Inferior parietal cortex (tissue), 1 donor: ENCODE measurements at regions not wholly inside any gene's neighbourhood (a gene's known extent, or its start where the extent isn't known, plus 50 kb on each side); places are given as distances from the start of the nearest gene placed in this dataset.
"Not testable (repeated sequence)": the region's sequence is repeated elsewhere in the genome, so short reads cannot be mapped to it uniquely, and the experiment has no call there.

Experiments
- DNase-seq: peaks from one replicate; pipeline ENCODE4 v3.0.0-alpha.2; 2016; ENCODE audit errors: extremely low spot score

DNA sequence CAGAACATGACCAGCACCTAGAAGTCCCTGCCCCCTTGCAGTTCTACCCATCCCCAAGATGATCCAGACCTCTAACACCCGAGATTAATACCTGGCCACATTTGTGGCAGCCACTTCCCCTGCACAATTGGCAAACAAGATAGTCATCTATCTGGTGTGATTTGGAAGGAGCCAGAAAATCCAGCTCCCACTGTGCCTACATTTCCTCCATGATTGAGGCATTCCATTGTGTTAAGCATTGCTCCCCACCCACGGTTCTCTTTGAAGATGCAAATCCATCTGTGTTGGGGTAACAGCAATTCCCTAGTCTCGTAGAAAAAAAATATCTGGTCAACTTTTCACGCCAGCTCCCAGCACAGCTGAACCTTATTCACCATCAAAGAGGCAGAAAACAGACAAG lies 405.0 kb downstream of the BCOR start:
- no peak for DNase-seq

DNA sequence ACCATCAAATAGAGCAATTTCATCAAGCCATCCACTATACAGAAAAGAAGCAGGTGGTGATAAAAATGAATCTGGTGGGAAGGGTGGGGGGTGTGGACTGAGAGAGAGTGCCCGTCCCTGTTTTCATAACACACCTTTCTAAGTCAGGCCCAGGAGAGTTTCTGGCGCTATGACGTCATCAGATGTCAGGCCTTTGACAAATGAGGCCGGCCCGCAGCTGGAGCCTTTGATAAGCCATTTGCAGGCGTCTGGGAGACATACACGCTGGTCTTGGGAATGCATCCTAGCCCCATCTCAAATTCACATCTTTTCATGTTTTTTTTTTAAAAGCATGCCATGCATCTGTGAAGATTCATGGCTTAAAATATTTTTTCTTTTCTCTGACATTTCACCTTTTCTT lies 404.5 kb downstream of the BCOR start:
- DNase-seq = no peak

DNA sequence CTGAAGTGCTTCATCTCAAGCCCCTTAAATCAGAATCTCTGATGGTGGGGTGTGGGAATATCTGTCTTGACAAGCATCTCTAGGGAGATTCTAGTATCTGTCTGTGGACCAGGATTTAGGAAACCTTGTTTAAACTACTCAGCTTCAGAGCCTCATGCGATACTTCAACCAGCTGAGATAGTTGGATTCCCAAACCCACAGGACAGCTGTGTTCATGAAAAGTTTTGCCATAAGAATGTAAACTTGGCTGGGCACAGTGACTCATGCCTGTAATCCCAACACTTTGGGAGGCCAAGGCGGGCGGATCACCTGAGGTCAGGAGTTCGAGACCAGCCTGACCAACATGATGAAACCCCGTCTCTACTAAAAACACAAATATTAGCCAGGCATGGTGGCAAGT lies 395.1 kb downstream of the BCOR start:
- DNase-seq = not testable (repeated sequence)

DNA sequence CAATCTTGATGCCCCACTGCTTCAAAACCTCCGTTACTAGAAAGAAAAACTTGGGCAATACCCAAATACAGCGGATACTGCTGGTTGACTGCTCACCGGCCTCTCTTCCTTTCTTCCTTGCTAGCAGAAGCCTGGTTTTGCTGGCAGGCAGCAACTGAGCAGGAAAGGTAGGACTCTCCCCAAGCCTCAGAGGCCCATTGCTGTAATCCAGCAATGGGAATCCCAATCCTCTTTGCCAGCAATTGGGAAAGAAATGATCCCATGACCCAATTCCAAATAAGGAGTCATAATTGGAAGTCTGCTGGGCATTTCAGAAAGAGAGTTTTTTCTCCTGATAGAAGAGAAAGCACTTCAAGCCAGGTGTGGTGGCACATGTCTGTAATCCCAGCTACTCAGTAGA lies 394.5 kb downstream of the BCOR start:
- no peak for DNase-seq

DNA sequence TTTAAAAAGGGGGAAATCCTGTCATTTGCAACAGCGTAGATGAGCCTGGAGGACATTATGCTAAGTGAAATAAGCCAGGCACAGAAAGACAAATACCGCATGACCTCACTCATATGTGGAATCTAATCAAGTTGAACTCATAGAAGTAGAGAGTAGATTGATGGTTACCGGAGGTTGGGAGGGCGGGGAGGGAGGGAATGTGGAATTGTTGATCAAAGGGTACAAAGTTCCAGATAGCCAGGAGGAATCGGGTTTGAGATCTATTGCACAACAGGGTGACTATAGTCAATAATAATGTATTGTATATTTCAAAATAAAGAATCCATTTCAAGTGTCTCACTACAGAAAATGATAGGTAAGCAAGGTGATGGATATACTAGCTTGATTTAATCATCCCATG lies 393.2 kb downstream of the BCOR start:
- no peak for DNase-seq

DNA sequence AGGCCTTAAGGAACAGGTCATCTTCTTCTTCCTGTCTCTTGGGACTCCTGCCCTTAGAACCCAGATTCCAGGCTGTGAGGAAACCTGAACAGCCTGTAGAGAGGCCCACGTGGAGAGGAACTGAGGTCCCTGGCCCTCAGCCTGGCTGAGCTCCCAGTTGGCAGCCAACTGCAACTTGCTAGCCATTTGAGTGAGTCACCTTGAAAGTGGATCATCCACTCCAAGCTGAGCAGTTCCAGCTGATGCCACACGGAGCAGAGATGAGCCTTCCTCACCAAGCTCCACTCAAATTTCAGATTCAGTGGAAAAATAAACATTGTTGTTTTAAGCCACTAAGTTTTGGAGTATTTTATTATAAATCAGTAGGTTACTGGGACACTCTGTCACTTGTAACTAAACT lies 392.5 kb downstream of the BCOR start:
- DNase-seq = no peak

DNA sequence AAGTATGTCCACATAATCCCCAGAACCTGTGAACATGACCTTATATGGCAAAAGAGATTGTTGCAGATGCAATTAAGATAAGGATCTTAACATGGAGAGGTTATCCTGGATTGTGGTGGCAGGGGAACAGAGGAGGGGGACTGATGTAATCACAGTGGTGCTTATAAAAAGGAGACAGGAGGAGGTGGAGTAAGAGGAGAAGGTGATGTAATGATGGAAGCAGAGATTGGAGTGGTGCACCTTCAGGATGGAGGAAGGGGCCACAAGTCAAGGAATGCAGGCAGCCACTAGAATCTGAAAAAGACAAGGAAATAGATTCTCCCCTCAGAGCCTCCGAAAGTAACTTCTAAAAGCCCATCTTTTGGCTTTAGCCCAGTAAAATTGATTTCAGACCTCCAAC lies 388.4 kb downstream of the BCOR start:
- no peak for DNase-seq

DNA sequence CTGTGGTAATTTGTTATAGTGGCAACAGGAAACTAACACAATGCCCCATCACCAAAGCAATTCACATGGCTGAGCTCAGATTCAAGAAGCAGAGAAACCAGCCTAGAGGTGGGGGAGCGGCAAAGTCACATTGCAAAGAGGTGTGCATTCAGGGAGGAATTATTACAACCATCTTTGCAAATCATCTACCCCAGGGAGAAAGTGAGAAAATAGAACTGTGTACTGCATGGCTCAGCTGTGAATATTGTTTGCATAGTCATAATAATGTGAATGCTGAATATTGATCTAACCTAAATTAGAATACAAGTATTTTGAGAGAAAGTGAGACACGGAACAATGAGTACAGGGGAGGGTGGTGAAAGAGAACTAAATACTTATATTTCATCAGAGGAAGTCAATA lies 387.9 kb downstream of the BCOR start:
- DNase-seq = no peak

DNA sequence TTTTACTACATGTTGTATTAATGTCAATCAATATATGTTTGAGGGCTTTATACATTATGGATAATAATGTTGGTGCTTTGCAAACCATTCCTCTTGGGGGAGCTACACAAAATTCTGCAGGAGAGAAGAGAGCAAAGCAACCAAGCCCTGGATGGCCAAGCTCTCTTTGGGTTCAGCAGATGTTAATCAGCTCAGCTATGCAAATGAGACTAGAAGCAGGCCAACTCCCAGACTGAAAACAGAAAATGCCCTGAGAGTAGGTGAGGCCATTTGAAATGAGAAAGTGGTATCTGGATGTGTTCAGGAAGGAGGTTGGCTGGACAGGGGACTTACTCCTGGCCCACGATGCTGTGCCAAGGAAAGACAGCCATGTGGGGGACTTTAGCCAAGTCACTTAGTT lies 387.0 kb downstream of the BCOR start:
- no peak for DNase-seq

DNA sequence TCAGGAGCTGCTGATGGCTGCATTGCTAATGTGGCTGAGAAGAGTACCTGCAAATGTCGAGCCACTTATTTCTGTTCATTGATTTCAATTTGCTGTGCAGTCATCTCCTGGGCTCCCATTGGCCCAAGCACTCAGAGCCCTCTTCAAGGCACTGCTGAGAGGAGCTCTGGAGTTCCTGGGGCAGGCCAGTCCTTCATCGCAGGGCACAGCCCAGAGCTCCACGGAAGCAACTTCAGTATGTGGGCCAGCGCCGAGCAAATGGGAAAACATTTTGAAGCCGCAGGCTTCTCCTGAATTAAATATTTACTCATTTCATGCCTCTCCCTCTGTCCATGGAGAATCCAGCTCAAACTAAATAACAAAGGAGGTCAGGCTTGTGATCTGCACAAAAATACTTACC lies 383.3 kb downstream of the BCOR start:
- DNase-seq = no peak

DNA sequence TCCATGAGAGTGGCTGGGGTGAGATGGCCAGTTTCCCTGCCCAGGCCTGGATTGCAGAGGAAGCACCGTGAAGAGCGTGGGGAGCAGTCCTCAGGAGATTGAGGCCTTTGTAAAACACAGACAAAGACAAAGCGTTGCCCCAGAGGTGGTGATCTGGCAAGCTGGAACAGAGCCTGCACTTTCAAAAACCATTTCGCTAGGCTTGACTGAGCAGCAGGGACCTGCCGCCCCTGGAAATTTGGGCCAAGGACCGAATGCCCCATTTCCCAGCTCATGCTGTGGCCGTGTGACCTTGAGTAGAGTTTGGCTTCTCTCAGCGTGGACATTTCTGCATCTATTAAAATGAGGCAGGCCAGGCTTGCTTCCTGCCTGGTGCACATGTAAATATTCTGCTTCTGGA lies 381.4 kb downstream of the BCOR start:
- no peak for DNase-seq

DNA sequence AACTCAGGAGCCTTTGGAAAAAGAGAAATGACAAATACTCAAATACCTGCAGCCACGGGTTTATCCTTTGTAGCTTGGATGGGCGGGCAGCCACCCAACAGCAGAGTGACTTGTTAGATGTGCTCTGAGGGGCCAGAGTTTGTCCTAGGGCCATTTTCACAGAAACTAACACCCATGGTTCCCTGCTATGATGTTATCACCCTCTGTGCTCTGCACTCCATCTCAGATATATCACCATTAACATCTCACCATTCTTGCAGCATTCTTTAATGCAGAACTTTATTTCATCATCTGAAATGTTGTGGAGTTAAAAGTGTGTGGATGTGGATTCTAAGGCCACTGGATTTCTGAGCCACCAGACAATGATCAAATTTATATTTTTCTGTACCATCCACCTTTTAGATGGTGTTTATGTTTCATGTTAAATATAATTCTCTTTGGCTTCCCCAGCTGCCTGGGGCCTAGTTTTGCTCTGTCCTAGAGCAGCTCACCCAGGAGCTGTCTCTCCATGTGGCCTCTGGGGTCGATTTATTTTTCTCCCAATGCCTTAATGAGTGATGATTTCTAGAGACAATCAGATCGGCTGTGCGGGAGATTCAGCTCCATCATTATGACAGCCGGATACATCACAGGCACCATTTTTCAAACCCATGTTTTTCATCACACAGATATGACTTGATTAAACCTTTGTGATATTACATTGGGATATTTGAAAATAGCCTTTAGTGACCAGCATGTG lies 380.8 kb downstream of the BCOR start:
- no peak for DNase-seq

DNA sequence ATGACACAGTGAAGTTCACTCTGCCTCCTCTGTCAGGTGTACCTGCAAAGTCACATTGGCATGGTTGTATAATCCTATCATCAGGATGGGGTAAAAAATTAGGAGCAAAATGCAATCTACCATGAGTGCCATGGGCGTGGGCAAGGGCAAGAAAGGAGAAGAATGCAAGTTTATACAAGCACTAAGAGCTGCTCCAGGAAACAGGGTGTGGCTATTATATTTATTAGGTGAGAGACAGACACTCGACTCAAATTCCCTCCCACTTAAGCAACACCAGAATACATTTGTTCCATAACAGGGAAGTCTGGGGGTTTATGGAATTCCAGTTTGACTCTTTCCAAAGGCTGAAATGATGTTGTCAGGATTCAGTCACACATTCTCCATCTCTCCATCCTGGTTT lies 378.8 kb downstream of the BCOR start:
- no peak for DNase-seq

DNA sequence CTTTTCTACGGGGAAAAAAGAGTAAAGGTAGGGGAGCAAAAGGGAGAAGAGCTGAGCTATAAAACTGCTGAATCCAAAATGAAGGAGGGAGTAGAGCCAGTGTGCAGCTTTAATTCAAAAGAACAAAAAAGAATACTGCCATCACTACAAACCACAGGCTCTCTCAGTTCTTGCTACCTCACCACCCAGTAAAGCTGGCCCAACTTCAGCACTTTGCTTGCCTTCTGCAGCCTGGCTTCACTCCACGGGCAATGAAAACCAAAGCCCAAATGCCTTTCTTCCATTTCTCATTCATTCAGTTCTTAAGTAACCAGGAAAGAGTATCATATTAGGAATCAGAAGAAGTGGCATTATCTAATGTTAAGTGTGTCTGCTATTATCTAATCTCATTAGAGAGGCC lies 376.8 kb downstream of the BCOR start:
- DNase-seq = no peak

DNA sequence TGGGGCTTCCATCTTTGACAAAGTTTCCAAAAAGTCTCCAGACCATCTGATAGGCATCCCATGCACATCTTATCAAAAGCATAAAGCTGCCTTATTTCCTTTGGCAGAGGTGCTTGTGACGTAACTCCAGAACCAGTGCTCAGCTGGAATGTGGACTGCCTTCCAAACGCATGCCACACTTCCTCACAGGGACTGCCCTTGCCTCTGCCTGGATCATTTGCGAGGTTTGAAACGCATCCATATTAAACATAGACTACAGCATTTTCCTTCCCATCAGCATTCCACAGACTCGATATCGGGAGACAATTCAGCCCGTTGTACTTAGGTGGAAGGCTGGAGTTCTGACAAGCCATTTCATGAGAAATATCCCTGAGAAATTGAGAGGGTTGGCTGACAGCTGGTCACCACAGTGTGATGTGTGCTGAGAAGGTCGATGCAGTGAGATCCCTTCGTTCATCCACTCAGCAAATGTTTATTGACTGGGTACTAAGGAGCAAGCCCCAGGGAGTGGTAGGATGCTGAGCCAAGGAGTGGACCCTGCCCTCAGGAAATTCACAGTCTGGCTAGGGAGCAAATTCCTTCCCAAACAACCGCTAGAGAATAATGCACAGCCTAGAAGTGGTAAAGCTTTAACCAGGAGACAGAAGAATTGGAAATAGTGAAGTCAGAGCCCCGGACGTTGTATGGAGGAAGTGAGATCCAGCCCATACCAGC lies 376.0 kb downstream of the BCOR start:
- no peak for DNase-seq

DNA sequence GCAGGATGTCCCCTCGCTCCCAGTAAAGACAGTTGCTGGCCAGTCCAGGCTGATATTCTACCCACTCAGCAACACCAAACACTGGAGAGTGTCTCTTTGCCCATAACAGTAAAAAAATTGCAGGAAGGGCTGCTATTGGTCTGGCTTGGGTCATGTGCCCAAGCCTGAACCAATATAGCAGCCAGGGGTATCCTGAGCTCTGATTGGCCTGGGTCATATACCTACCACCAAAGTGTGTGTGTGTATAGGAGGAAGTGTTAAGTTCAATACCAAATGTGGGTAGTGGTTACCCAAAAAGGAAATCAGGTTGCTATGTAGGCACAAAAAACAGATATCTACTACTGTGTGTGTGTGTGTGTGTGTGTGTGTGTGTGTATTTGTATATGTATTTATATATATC lies 373.2 kb downstream of the BCOR start:
- no peak for DNase-seq

DNA sequence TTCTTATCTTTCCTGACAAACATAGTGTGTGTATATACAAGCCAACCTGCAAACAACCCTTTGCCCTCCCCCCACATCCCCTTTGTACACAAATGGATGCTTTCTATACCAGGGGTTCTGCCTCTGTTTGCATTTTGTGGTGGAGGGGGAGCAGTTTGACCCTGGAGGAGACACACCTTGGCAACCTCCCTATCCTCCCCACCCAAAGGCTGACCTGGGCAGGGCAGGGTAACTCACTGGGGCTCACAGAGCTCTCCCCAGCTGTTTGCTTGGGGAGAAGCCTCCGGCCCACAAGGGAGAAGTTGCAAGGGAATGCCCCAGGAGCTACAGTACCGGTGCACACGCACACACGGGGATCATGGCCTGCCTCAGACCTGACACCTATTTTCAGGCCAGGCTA lies 372.6 kb downstream of the BCOR start:
- no peak for DNase-seq

DNA sequence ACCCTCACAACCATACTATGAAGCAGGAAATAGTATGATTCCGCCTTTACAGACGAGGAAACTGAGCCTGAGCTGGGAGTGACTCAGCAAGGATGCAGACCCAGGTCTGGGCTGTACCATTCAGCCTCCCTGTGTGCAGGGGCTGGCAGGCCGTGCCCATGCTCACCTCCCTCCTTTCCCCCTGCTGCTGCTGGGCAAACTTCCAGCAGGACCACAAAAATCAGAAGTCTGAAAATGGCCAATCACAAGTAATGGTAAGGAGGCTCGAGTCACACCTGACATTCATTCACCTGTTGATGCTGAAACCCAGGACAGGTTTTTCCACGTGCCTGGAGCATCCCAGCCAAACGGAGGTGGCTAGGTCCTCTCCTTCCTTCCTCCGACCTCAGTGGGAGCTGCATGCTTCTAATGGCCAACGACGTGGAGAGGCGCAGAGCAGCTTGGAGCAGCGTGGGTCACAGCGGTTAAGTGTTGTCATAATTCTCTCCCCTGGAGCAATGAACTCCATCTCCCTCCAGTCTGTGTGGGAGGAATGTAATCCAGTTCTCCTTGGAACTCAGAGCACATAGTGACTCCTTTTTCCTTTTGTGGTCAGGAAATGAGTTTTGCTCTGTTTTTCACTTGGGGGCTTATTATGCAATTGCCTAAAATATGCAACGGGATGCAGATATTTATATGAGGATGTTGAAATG lies 371.7 kb downstream of the BCOR start:
- DNase-seq = no peak

DNA sequence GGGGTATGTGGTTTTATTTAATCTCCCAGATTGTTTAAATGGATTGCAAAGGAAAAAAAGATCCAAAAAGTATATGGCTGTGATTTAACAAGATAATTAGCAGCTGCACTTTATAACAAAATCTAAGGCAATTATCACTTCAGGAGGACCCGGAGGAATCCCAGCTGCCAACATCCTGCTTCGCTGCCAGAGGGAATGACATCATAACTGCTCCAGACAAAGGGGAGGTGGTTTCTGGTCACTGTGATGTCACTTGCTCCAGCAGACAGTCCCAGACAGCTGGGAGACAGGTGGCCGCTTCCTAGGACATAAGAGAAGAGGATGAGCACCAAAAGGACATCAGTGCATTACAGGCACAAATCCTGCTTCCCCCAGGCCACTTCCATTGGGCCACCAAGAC lies 371.0 kb downstream of the BCOR start:
- DNase-seq = no peak

DNA sequence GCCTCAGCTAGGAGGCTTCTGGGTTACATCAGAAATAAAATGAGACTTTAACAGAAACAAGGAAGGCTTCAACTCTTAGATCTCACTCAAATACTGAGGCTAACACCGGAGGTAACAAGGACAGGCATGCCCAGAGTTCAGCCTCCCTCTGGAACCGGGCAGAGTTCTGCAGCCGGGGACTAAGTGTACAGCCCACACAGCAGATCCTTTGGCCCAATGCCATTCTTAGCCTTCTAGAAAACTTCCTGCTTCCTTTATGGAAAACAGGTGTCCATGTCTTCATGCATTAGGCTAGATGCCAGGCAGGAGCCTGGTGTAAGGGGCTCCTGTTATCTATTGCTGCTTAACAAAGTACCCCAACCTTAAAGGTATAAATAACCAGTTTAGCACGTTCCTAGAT lies 369.7 kb downstream of the BCOR start:
- no peak for DNase-seq

DNA sequence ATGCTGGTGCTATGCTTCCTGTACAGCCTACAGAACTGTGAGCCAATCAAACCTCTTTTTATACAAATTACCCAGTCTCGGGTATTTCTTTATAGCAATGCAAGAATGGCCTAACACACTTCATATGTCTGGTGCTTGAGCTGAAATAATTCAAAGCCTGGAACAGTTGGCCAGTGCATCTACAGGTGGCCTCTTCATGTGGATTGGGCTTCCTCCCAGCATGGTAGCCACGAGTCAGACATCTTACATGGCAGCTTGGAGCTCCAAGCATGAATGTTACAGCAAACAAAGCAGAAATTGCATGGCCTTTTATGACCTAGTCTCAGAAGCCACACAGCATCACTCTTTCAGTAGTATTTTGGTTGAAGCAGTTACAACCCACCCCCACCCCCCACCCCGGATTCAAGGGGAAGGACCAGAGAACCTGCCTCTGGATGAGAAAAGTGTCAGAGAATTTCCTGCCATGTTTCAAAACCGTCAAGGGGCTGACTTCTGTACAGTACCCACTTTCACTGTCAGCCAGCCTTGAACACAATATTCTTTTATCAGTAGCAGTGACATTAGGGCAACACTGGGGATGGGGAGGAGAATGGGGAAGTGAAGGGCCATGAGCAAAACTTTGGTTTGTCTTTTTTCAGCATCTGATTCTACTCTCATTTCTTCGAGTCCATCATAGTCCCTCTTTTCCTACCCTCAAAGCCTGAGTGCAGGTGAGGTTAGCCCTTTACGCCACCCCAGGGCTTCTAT lies 368.7 kb downstream of the BCOR start:
- DNase-seq = no peak

DNA sequence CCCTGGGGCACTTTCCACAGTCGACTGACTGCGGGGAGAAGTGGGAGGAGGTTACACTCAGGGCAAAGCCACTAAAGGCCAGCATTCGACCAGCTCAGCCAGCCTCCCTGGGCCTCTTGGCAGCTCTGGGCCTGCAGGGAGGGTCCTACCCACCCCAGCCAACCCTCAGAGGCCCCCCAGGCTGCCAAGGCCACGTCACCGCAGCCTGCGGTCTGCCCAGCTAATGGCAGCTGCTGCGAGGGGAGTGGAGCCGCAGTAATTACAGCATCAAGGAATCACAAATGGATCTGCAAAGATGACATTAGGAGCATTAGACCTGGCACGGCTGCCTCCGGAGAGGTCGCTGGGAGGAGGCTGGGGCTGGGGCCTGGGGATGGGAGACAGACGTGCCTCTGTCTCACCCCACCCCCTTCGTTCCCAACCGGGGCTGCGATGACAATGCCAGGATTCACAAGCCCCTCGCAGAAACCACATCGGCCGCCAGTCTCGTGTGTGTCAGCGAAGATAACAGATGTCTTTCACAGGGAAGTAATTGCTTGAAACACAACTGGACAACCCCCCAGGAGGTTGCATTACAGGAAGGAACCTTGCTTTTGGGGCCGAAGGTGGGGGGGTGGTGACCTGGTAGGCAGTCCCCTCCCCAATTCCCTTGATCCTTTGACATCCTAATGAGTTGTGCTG lies 367.6 kb downstream of the BCOR start:
- no peak for DNase-seq
